HG03280 (cell line): ENCODE measurements at regions not wholly inside any gene's neighbourhood (a gene's known extent, or its start where the extent isn't known, plus 50 kb on each side); places are given as distances from the start of the nearest gene placed in this dataset.
"Not testable (repeated sequence)": the region's sequence is repeated elsewhere in the genome, so short reads cannot be mapped to it uniquely, and the experiment has no call there.

Experiments
- ATAC-seq: cut with Tn5 transposase; IDR thresholded peaks from one replicate; pipeline ENCODE4 v1.9.1; 2021; ENCODE audit warnings: mild to moderate bottlenecking, moderate library complexity; ENCODE audit not compliant: unreplicated experiment

GRCh38 chr1:4207183-4207582, 307.1 kb upstream of the C1orf174 start:
- ATAC-seq, result no peak

- ATAC-seq, result no peak
Observed at GRCh38 chr1:4207842-4208692, 308.0 kb upstream of the C1orf174 start.

GRCh38 chr1:4210043-4210442, 310.0 kb upstream of the C1orf174 start:
- no peak for ATAC-seq

- ATAC-seq, result no peak
Observed at GRCh38 chr1:4212796-4213195, 312.7 kb upstream of the C1orf174 start.

GRCh38 chr1:4213366-4213973, 313.4 kb upstream of the C1orf174 start:
- no peak for ATAC-seq

- no peak for ATAC-seq
Observed at GRCh38 chr1:4214826-4215225, 314.8 kb upstream of the C1orf174 start.

- no peak for ATAC-seq
Observed at GRCh38 chr1:4215391-4215790, 315.3 kb upstream of the C1orf174 start.

GRCh38 chr1:4216231-4216630, 316.2 kb upstream of the C1orf174 start:
- no peak for ATAC-seq

GRCh38 chr1:4218619-4219018, 318.5 kb upstream of the C1orf174 start:
- ATAC-seq, result no peak

GRCh38 chr1:4219111-4219510, 319.0 kb upstream of the C1orf174 start:
- no peak for ATAC-seq

- ATAC-seq, result no peak
Observed at GRCh38 chr1:4219826-4220225, 319.8 kb upstream of the C1orf174 start.

- no peak for ATAC-seq
Observed at GRCh38 chr1:4220362-4220761, 320.3 kb upstream of the C1orf174 start.

GRCh38 chr1:4221107-4221506, 321.0 kb upstream of the C1orf174 start:
- ATAC-seq, result no peak

GRCh38 chr1:4224684-4225467, 324.8 kb upstream of the C1orf174 start:
- no peak for ATAC-seq

- no peak for ATAC-seq
Observed at GRCh38 chr1:4227986-4228385, 327.9 kb upstream of the C1orf174 start.

GRCh38 chr1:4253935-4254334, 353.9 kb upstream of the C1orf174 start:
- ATAC-seq, result no peak

- ATAC-seq, result no peak
Observed at GRCh38 chr1:4256351-4256750, 356.3 kb upstream of the C1orf174 start.

- not testable (repeated sequence) for ATAC-seq
Observed at GRCh38 chr1:4258146-4258777, 358.2 kb upstream of the C1orf174 start.

GRCh38 chr1:4261327-4261726, 361.3 kb upstream of the C1orf174 start:
- no peak for ATAC-seq

- no peak for ATAC-seq
Observed at GRCh38 chr1:4262665-4263064, 362.6 kb upstream of the C1orf174 start.

GRCh38 chr1:4263699-4264098, 363.6 kb upstream of the C1orf174 start:
- ATAC-seq, result no peak
